C4-2B (cell line): ENCODE measurements at regions not wholly inside any gene's neighbourhood (a gene's known extent, or its start where the extent isn't known, plus 50 kb on each side); places are given as distances from the start of the nearest gene placed in this dataset.

Experiments
- ZFX ChIP-seq: fragments of 450-650 bp; IDR thresholded peaks from 2 replicates; pipeline ENCODE4 v1.6.1; 2017
- TF ChIP-seq, protein P1 (sequence below): fragments of 450-650 bp; conservative IDR thresholded peaks from 2 replicates; pipeline ENCODE4 v1.5.1; 2017; ENCODE audit warnings: mild to moderate bottlenecking

DNA sequence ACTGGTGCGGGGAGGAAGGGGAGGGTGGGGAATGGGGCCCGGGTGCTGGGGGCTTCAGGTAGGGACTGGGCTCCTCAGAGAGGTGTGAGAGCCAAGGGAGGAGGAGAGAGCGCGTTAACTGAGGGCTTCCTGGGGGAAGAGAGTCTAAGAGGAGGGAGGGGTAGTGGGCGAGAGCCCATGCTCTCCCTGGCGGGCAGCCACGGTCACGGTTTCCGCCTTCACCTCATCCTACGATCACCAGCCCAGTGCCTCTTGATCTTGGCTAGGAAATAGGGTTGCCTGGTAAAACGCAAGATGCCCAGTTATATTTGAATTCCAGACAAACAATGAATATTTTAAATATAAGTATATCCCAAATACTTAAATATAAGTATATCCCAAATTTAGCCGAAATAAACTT is 60.8 kb upstream of the GRPEL1 start:
- TF ChIP-seq ZFX, result no peak
- TF ChIP-seq, protein P1, sequence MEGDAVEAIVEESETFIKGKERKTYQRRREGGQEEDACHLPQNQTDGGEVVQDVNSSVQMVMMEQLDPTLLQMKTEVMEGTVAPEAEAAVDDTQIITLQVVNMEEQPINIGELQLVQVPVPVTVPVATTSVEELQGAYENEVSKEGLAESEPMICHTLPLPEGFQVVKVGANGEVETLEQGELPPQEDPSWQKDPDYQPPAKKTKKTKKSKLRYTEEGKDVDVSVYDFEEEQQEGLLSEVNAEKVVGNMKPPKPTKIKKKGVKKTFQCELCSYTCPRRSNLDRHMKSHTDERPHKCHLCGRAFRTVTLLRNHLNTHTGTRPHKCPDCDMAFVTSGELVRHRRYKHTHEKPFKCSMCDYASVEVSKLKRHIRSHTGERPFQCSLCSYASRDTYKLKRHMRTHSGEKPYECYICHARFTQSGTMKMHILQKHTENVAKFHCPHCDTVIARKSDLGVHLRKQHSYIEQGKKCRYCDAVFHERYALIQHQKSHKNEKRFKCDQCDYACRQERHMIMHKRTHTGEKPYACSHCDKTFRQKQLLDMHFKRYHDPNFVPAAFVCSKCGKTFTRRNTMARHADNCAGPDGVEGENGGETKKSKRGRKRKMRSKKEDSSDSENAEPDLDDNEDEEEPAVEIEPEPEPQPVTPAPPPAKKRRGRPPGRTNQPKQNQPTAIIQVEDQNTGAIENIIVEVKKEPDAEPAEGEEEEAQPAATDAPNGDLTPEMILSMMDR, result no peak
